GM21381 (cell line): ENCODE measurements at regions not wholly inside any gene's neighbourhood (a gene's known extent, or its start where the extent isn't known, plus 50 kb on each side); places are given as distances from the start of the nearest gene placed in this dataset.
"Not testable (repeated sequence)": the region's sequence is repeated elsewhere in the genome, so short reads cannot be mapped to it uniquely, and the experiment has no call there.

Experiments
- ATAC-seq: cut with Tn5 transposase; IDR thresholded peaks from one replicate; pipeline ENCODE4 v1.9.1; 2021; ENCODE audit warnings: mild to moderate bottlenecking, moderate library complexity; ENCODE audit not compliant: unreplicated experiment

DNA sequence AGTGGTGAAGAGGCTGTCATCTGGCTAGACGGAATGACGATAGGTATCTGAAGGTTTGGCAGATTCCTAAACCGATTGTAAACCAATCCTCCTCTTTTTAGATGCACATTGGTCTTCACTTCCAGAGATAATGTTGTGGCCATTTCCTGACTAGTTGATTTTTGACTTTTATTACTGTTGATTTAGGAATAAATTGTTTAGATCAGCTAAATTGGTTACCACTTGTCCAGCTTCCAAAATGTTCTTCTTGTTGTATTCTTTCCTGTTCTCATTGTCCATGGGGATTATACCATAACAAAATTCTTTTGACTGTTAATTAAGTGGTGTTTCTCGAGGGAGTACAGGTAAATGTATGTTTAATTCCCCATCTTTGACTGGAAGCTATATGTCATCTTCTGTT is 119.7 kb downstream of the MACROH2A1 start:
- ATAC-seq = no peak

DNA sequence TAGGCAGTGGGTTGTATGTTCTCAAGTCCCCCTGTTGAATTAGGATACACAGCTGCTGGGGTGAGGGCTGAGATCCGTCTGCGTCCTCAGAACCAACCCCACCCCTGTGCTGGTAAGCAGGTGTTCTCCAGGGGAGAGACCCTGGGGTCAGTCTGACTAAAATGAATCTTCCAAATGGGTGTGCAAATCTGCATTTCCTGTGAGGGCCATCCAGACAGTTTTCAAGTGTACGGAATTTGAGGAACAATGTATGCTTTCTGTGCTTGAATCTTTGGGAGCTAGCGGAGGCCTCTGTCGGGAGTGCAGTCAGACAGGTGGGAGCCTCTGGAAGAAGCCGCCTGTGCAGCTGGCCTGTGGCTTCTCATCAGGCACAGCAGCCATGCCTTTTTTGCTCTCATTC is 122.9 kb downstream of the MACROH2A1 start:
- no peak for ATAC-seq

DNA sequence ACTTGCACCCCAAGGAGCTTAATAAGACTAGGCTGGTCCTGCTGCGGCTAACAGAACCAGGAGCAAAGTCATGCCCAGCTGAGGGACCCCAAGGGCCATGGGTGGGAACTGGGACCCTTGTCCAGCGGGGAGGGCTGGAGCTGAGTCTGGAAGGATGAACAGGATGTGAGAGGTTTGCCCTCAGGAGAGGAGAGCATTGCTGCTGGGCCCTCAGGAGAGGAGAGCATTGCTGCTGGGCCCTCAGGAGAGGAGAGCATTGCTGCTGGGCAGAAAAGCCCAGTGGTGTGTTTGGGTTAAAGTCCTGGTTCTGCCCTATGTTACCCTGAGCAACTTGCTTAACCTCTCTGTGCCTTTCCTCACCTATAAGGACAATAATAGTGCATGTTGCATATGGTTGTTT is 125.8 kb downstream of the MACROH2A1 start:
- ATAC-seq = no peak

DNA sequence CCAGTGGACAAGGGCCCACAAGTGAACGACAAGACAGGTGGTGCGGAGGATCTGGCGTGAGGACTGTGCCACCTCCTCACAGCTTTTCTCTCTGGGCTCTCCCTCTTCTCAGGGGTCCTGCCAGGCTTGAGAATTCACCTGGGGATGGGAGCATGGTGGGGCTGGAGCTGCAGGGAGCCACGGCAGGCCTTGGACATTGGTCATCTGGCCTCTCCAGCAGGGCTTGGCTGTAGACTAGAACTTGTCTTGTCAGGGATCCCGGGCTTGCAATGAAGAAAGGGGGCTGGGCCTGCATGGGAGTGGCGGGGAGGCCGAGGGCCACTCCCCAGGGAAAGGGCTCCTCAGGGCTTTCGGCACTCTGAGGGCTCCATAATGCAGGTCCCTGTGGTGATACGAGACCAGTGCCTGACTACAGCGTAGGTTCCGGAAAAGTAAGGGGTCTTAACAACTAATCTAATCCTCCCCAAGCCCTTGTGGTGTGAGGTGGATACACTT is 126.7 kb downstream of the MACROH2A1 start:
- ATAC-seq = no peak

DNA sequence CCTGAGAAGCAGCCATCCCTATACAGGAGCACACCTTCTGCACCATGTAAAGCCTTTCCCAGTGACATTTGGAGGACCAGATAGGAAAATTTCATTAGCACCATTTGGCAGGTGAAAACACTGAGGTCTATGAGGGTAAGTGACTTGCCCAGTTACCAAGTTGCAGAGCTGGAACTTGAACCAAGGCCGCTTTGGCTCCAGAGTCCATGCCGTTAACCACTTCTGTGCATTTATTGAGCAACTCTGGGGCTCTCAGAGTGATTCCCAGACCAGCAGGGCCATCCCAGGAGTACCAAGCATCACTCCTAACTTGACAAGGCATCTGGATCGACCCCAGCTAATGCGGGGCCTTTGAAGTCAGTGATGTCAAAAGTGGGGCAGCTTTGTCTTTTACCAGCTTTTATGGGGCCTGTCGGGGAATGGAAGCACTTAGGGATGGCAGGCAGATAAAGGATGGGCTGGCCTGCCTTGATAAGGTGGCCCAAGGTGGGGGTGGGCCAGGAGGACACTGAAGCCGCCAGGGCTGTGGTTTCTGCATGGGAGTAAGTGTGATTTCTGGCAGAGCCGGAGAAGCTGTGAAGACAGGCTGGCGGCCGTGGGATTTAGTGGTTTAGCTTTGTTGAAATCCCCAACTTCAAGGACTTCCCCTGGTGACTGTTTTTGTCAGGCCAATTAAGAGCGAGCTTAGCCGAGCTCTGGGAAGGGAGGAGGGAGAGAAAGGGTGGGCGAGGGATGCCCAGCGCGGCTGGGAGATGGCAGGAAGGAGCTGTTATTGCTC is 127.3 kb downstream of the MACROH2A1 start:
- ATAC-seq = no peak

DNA sequence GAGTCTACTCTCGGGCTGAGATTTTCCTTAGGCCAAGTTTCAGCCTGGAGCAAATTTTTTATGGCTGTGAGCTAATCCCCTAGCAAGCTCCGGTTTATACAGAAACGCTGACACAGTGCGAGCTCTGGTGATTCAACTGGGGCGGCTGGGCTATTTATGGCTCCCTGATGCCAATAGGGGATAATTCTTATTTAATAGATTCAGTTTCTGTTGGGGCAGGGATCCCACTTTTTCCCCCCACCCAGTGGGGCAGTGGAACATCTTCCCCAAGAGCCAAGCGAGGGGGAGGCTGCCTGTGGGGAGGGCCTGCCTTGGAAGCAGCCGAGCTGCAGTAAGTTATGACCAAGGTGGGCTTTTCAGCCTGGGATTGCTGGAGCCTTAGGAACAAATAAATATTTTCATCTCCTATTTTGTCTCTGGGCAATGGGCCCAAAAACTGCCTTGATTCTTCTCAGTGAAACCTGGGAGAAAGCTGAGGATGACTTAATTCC is 129.1 kb downstream of the MACROH2A1 start:
- no peak for ATAC-seq

DNA sequence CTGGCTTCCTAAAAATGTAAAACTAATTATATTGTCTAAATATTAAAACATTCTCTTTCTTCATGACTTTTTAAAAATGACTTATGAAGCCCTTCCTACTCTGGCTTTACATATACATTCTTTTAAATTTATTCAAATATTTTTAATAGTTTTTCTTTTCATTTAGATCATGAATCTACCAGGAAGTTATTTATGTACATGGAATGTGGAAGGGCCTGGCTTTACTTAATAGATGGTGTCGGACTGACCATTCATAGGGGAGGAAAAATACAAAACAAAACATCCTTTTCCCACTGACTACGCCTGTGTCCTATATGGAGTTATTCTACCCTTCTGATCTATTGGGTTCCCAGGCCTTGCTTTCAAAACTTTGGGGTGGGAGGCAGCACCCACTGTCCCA is 129.8 kb downstream of the MACROH2A1 start:
- ATAC-seq = no peak

DNA sequence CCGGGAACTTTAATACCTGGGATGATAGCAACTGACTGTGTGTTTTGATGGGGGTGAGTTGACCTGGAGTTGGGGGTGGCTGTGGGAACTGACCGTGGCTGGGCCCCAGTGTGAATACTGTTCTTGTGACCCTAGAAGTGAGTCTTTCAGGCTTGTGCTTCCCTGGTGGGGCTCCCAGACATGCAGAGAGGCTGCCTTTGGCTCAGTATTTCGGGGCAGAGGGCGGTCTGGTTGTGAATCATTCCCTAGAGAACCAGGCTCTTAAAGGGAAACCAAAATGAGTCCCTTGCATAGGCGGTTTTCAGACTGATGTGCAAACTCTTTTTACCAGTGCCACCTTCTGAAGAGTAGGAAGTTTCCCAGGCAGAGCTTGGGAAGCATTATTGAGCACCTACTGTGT is 132.1 kb downstream of the MACROH2A1 start:
- ATAC-seq = no peak

DNA sequence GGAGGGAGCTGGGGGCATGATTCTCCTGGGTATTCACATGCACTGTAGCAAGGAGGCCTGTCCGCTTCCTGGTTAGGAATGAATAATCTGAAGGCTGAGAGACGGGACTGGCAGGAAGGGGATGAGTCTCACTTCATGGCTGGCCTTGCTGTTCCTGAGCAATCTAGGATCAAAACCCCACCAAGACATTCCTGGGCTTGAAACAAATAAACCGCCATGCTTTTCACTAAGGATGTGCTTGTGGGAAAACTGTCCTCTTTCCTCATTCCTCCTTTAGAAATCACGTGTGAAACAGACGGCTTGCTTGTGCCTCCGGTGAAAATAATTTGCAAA is 132.8 kb downstream of the MACROH2A1 start:
- no peak for ATAC-seq

DNA sequence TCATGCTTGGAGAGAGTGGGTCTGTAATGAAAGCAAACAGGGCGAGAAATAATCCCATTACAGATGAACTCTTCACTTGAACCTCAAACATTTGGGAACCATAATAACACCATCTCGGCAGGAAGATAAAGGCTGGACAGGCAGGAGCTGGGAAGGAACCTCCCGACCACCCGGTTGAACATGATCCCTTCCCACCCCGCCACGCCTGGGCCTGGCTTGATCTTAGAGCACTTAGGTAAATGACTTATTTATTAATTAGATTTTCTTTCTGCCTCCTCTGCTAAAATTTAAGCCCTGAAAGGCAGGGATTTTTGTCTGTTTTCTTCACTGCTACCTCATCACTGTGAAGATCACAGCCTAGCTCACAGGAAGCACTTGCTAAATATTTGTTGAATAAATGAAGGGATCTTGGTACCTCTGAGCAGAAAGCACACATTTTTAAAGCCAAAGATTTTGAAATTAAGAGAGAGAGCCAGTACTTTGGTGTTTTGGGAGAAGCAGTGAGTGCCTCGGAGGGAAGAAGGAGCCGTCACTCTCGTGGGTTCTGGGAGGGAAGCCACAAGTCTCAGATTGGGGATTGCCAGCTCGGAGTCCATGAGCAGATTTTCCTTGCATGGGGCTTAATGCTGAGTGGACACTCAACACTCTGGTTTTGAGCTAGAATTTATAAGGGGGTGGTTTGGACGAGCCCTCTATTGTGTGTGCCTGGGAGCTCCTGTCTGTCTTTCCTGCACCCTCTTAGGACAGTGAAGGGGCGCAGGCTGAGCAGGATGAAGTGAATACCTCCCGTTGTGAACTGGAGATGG is 133.3 kb downstream of the MACROH2A1 start:
- no peak for ATAC-seq

DNA sequence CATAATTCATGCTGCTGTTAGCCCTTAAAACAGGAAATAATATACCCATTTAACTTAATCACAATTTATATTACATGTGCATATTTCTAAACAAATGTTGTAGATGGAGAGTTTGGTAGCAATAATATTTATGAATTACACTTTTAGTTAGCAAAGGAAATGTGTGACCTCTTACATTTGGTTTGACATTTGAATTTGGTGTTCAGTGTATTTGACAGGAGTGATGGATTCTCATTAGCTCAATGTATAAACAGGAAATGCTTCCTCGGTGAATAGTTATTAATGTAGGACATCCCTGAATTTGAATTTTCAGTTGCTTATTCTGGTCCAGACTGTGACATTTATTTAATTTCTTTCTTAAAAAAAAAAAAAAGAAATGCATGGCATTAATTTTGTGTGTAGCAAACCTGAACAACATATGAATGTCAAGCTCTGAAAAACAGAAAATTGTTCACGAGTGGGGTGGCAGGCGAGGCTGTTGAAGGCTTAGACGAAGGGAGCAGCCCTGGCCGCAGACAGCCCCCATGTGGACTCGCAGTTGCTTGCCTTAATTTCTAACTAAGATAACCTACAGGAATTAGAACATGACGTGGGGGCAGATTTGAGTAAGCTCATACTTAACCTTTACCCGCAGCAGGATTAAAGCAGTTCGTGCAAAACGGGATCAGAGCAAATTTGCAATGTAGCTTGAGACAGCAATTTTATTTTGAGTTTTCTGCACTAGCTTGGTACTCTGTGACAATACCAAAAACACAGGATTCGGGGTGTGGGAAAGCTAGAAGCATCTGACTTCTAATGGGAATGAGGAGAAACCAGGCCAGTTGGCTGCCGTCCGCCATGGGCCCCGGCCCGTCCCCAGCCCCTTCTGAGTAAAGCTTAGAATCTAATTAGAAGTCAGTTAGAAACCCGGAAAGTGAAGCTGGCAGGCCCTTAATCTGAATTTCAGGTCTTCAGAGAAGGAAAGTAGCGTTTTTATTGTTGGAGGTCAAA is 134.3 kb downstream of the MACROH2A1 start:
- ATAC-seq = no peak

DNA sequence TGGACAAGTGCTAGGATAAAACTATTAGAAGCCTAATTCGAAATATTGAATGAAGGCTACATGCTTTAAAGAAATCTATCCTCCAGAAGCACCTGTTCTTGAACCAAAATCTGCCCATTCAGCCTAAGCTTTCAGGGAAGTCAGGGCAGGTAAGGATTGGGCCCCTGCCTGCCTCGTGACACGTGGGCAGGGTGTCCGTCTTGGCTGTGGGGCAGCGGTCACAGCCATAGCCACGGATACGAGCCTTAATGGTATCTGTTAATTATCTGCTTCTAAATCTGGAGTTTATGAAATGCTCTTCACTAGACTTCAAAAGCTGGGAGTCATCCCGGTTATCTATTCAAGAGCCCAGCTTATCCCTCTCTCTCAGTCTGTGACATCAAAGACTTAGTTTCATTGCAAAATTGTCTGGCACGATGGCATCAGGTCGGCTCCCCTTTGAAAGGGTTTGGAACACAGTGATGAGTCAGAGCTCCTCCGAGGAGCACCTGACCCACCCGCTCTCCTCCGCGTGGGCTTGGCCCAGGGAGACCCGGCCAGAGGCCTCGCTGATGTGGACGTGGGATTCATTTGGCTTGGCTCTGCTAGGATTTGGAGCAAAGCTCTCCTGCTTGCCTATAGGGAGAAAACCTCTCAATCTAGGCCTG is 135.9 kb downstream of the MACROH2A1 start:
- no peak for ATAC-seq

DNA sequence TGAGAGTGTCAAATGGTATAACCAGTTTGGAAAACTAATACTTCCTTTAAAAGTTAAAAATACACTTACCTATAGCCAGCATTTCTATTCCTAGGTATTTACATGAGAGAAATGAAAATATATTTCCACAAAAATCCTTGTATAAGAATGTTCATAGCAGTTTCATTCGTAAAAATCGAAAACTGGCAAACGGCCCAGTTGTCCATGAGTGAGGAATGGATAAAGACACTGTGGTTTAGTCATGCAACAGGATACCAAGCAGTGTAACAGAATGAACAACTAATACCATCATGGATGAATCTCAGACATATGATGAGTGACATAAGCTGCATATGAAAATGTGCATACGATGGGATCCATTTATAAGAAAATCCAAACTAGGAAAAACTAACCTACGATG is 136.7 kb downstream of the MACROH2A1 start:
- ATAC-seq = no peak

DNA sequence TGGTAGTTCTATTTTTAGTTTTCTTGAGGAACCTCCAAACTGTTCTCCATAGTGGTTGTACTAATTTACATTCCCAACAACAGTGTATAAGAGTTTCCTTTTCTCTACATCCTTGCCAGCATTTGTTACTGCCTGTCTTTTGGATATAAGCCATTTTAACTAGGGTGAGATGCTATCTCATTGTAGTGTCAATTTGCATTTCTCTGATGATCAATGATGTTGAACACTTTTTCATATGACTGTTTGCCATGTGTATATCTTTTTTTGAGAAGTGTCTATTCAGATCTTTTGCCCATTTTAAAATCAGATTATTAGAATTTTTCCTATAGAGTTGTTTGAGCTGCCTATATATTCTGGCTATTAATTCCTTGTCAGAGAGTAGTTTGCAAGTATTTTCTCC is 138.9 kb downstream of the MACROH2A1 start:
- not testable (repeated sequence) for ATAC-seq

DNA sequence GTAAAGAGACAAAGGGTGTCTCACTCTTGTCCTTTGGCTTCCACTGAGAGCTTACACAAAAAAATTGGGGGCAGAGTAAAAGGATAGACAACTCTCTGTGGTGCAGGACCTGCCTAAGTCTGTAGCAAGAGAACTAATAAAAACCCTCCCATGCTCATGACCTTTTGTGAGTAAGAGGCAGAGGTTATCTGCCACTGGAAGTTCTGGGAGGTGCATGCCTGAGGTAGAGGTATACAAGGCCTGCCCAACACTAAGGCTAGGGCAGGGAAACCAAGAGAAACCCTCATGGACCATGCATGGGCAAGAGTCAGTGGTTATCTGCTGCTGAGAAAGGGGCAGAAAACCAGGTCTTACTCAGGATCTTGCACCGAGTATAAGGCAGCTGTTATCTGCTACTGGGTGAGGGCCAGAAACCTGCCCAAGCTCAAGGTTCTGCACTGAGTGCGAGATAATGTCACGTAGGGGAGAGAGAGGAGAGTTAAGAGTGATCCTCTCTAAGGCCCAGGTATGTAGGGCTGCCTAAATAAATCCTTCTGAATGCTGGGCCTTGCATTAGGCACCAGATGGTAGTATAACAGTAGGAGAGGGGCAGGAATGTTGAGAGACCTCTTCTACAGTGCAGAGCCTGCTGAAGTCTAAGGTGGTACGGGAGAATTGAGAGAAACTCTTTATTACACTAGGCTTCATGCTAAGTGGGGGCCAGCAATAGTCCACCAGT is 143.4 kb downstream of the MACROH2A1 start:
- ATAC-seq = no peak

DNA sequence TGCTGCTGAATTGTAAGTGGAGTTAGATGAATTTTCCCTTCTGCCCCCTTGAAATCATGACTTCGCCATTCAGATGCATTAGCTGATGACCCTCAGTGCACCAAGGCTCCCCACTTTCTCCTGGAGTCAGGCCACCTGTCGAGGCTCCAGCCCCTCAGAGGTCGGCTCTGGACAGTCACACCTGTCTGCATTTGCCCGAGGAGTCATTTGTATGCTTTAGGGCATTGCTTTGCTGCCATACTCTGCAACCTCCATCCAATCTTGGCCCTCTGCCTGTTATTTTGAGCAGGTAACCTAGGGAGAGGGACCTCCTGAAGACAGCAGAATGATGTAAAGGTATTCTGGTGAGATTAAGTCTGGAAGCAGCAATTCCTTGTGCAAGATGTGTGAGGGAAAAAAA is 144.8 kb downstream of the MACROH2A1 start:
- ATAC-seq = no peak

DNA sequence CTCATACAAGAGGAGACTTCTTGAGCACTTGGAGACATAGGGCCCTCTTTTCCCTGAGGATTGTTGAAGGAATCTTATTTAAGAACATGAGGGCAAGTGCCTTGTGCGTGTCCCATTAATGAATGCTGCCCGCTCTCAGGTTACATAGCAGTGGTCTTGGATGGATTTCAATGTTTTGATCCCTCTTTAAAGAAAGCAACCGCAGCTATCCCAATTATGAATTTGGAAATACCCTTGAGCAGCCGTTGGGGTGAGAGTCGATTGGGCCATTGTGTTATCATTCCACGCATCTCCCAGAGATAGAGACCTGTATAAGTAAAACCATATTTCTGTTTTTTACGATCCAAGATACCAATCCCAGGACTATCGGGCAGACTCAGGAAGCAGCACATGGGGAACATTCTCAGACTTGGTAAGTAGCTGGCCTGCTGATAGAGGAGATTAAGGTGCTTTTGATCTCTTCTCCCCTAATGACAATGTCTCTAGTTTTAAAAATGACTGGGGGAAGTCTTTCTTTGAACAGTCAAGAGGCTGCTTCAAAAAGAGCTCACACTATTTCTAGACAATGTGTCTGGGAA is 145.3 kb downstream of the MACROH2A1 start:
- ATAC-seq = no peak

DNA sequence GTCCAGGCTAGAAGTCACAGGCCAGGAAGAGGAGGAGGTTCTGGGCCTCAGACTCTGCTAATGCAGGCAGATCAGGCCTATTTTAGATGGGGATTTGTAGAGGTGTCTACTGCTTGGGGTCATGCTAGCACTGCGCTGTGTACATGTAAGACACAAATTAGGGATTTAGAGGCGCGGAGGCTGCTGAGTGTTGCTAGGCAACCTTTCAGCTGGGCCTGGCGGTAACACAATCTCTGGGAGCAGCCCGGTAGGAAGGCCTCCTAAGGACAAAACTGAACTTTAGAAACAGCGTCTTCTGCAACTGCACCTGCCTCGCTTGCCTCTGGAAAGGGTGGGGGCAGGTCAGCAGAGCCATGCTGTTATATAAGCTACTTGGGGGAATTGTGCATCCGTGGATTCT is 147.9 kb downstream of the MACROH2A1 start:
- ATAC-seq = no peak

DNA sequence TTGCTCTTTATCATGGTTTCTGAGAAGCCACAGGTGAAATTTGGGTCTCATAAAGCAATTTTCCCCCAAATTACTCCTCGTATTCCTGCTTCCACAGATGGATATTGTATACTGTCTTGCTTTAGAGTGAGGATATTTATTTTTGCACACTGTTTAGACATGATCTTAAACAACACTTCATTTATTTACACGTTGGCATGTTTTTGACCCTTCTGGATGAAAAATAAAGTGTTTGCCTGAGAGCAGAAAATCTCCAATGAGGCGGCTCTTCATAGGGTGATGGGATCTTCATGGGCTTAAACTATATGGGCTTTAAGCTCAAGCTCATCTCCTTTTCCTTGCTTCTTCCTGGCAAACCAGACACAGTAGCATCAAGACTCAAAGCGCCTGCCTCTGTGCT is 148.4 kb downstream of the MACROH2A1 start:
- no peak for ATAC-seq
